ENCODE measurements at regions not wholly inside any gene's neighbourhood (a gene's known extent, or its start where the extent isn't known, plus 50 kb on each side); places are given as distances from the start of the nearest gene placed in this dataset.

GRCh38 chr7:159218607-159219006 is 73.9 kb upstream of the VIPR2 start:
- TF ChIP-seq CTCF (IDR thresholded peaks at IDR 0.05; ENCODE audit: insufficient read depth, low read length) (no peak), POLR2AphosphoS5 (IDR thresholded peaks at IDR 0.05; ENCODE audit: low read depth) (no peak), REST (IDR thresholded peaks at IDR 0.05; ENCODE audit: insufficient replicate concordance, low read depth) (no peak), GABPA (IDR thresholded peaks at IDR 0.05; ENCODE audit: low read depth) (no peak)

All from HL-60 (cell line).